HCT116 (cell line): ENCODE measurements at regions not wholly inside any gene's neighbourhood (a gene's known extent, or its start where the extent isn't known, plus 50 kb on each side); places are given as distances from the start of the nearest gene placed in this dataset.

Experiments
- ATAC-seq: fragments of 200-7000 bp; cut with Tn5 transposase; 2 replicates; pipeline ENCODE4 v1.9.1; 2020; ENCODE audit warnings: mild to moderate bottlenecking, moderate library complexity
- BruUV-seq: library from RNA; stranded (reverse); fragments of 400-500 nt; replicated peaks from 2 replicates; lab custom pipeline; 2021; lab: Mats Ljungman, UMichigan
- CTCF ChIA-PET: fragments of 300-600 bp; sonication (Branson Sonifier 250); formaldehyde crosslinking; loops from one replicate; lab custom pipeline; 2021; ENCODE audit warnings: antibody characterized with exemption; lab: Charles Lee
- POLR2A ChIA-PET: fragments of 300-600, 350-600 bp; sonication (Branson Sonifier 250); formaldehyde crosslinking; loops from one replicate; lab custom pipeline; 2021; ENCODE audit warnings: antibody characterized with exemption; lab: Charles Lee
- RAD21 ChIA-PET, 2 experiments: fragments of 300-600 bp; sonication (Branson Sonifier 250); formaldehyde crosslinking; loops; one replicate each; lab custom pipeline; 2023; ENCODE audit warnings: low total read pairs in 2 of 2; ENCODE audit not compliant: uncharacterized antibody in 2 of 2, unreplicated experiment in 2 of 2, low non-redundant PET in 1 of 2; lab: Charles Lee
- DNase-seq: peaks from one replicate; pipeline ENCODE4 v3.0.0-alpha.2; 2010; ENCODE audit warnings: low read depth, low spot score
- H2AFZ ChIP-seq: fragments of 200-600 bp; shearing (Covaris generic), sonication (generic); 2 replicates; pipeline ENCODE4 v1.6.1; 2017; ENCODE audit warnings: low read depth, mixed run types, mixed read lengths, antibody characterized with exemption, low read length; ENCODE audit not compliant: poor library complexity, severe bottlenecking
- H3K27ac ChIP-seq: 2 replicates; pipeline ENCODE4 v1.5.1; 2012; ENCODE audit warnings: low read depth, low read length
- H3K27me3 ChIP-seq: fragments of 200-600 bp; sonication (generic); 2 replicates; pipeline ENCODE4 v1.6.1; 2016; ENCODE audit warnings: mixed run types, low read length, mixed read lengths; ENCODE audit not compliant: insufficient read depth
- H3K36me3 ChIP-seq, 2 experiments: fragments of 200-500 bp in 1 of 2; fragments of 200-600 bp in 1 of 2; sonication (Bioruptor generic) in 1 of 2; sonication (generic) in 1 of 2; 2 replicates each; pipeline versions ENCODE4 v1.5.1 to v1.6.1; 2014 to 2016; ENCODE audit warnings: low read length in 2 of 2, inconsistent platforms in 1 of 2, mixed read lengths in 1 of 2, mixed run types in 1 of 2; ENCODE audit not compliant: insufficient read depth in 2 of 2, control insufficient read depth in 1 of 2
- H3K4me1 ChIP-seq, 2 experiments: fragments of 200-600 bp in 1 of 2; sonication (generic) in 1 of 2; 2 replicates each; pipeline versions ENCODE4 v1.5.1 to v1.6.1; 2012 to 2017; ENCODE audit warnings: low read length in 2 of 2, inconsistent platforms in 1 of 2, mild to moderate bottlenecking in 1 of 2, mixed read lengths in 1 of 2, mixed run types in 1 of 2, moderate library complexity in 1 of 2; ENCODE audit not compliant: insufficient read depth in 2 of 2, control insufficient read depth in 1 of 2
- H3K4me2 ChIP-seq: fragments of 200-600 bp; sonication (generic); 2 replicates; pipeline ENCODE4 v1.6.1; 2017; ENCODE audit warnings: mixed run types, low read length, mixed read lengths
- H3K4me3 ChIP-seq, 2 experiments: fragments of 200-600 bp in 1 of 2; sonication (generic) in 1 of 2; replicated peaks in 1 of 2; 2 replicates each; pipeline ENCODE4 v1.5.1; 2011 to 2016; ENCODE audit warnings: low read length in 2 of 2, control low read depth in 1 of 2, low read depth in 1 of 2, mild to moderate bottlenecking in 1 of 2, mixed read lengths in 1 of 2, mixed run types in 1 of 2
- H3K79me2 ChIP-seq: fragments of 200-600 bp; sonication (generic); 2 replicates; pipeline ENCODE4 v1.6.1; 2017; ENCODE audit warnings: mild to moderate bottlenecking, mixed run types, low read length, moderate library complexity, mixed read lengths; ENCODE audit not compliant: insufficient read depth
- H3K9ac ChIP-seq: fragments of 200-600 bp; sonication (generic); 2 replicates; pipeline ENCODE4 v1.6.1; 2016; ENCODE audit warnings: low read length, mixed read lengths
- H3K9me2 ChIP-seq: fragments of 200-600 bp; sonication (generic), shearing (Covaris generic); 2 replicates; pipeline ENCODE4 v1.6.1; 2017; ENCODE audit warnings: mixed run types, mild to moderate bottlenecking, moderate library complexity; ENCODE audit not compliant: insufficient read depth
- H3K9me3 ChIP-seq, 2 experiments: fragments of 200-500 bp in 1 of 2; fragments of 200-600 bp in 1 of 2; sonication (Bioruptor generic) in 1 of 2; sonication (generic) in 1 of 2; 2 replicates each; pipeline ENCODE4 v1.6.1; 2014 to 2017; ENCODE audit warnings: low read length in 2 of 2, mixed read lengths in 2 of 2, inconsistent platforms in 1 of 2, low read depth in 1 of 2, mild to moderate bottlenecking in 1 of 2, mixed run types in 1 of 2, moderate library complexity in 1 of 2; ENCODE audit not compliant: control insufficient read depth in 1 of 2, insufficient read depth in 1 of 2
- H4K20me1 ChIP-seq: fragments of 200-600 bp; sonication (generic), shearing (Covaris generic); 2 replicates; pipeline ENCODE4 v1.6.1; 2017; ENCODE audit warnings: mixed run types, mild to moderate bottlenecking, moderate library complexity; ENCODE audit not compliant: insufficient read depth
- ATF3 ChIP-seq: IDR thresholded peaks from 2 replicates; pipeline ENCODE4 v1.6.1; 2012
- CEBPB ChIP-seq: IDR thresholded peaks from 2 replicates; pipeline ENCODE4 v1.6.1; 2012; ENCODE audit warnings: low read depth
- EGR1 ChIP-seq: IDR thresholded peaks from 2 replicates; pipeline ENCODE4 v1.6.1; 2012; ENCODE audit warnings: low read depth
- ELF1 ChIP-seq: IDR thresholded peaks from 2 replicates; pipeline ENCODE4 v1.6.1; 2012; ENCODE audit warnings: low read depth, borderline replicate concordance
- EZH2 ChIP-seq: fragments of 200-600 bp; sonication (generic); IDR thresholded peaks from 2 replicates; pipeline ENCODE4 v1.6.1; 2017; ENCODE audit warnings: antibody characterized with exemption, mixed run types
- JUND ChIP-seq: IDR thresholded peaks from 2 replicates; pipeline ENCODE4 v1.6.1; 2012
- POLR2A ChIP-seq: IDR thresholded peaks from 2 replicates; pipeline ENCODE4 v1.7.0; 2011; ENCODE audit warnings: borderline replicate concordance; ENCODE audit not compliant: insufficient read depth, insufficient read length; ENCODE audit errors: extremely low read depth
- POLR2AphosphoS5 ChIP-seq: IDR thresholded peaks from 2 replicates; pipeline ENCODE4 v1.6.1; 2011; ENCODE audit warnings: mild to moderate bottlenecking, low read depth, low read length, moderate library complexity
- RAD21 ChIP-seq: IDR thresholded peaks from 2 replicates; pipeline ENCODE4 v1.6.1; 2012; ENCODE audit warnings: low read depth, mild to moderate bottlenecking
- SP1 ChIP-seq: IDR thresholded peaks from 2 replicates; pipeline ENCODE4 v1.6.1; 2012; ENCODE audit warnings: low read depth
- SRF ChIP-seq: IDR thresholded peaks from 2 replicates; pipeline ENCODE4 v1.6.1; 2012; ENCODE audit warnings: low read depth
- TCF7L2 ChIP-seq: IDR thresholded peaks from 2 replicates; pipeline ENCODE4 v1.7.0; 2011; ENCODE audit warnings: borderline replicate concordance, inconsistent platforms; ENCODE audit not compliant: insufficient read depth, insufficient read length; ENCODE audit errors: extremely low read depth
- YY1 ChIP-seq: IDR thresholded peaks from 2 replicates; pipeline ENCODE4 v1.6.1; 2011; ENCODE audit warnings: low read length, low read depth, moderate library complexity, mild to moderate bottlenecking; ENCODE audit not compliant: insufficient replicate concordance; ENCODE audit errors: extremely low read depth
- ZNF274 ChIP-seq: fragments of 200-500 bp; sonication (Bioruptor generic); IDR thresholded peaks from 2 replicates; pipeline ENCODE4 v1.6.1; 2014; ENCODE audit warnings: mild to moderate bottlenecking, low read depth, low read length, inconsistent platforms
- intact Hi-C: fragments of 100-400 bp; cut with micrococcal nuclease; formaldehyde crosslinking; loops from 2 replicates; pipeline ENCODE4 v1.10.0; 2022
- TF ChIP-seq, protein P1 (sequence below): IDR thresholded peaks from 2 replicates; pipeline ENCODE4 v1.6.1; 2012

DNA sequence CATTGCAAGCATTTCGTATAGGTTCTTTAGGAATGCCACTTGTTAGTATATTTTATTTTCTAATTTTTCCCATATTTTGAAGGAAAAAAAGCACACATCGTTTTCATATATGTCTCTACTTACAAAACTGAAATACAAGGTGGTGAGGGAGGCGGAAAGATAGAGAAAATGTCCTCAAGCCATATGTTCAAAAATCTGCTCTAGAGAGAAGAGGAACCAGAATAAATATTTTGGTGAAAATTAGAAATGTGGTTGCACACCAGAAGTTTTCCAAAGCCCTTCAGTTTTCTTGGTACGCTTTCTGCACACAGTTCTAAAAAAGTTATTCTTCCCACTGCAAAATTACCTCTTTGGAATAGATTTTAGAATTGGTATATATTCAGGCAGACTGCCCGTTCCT is 107.4 kb upstream of the RHOBTB1 start (continued):
- TF ChIP-seq SP1 (no peak), TCF7L2 (no peak)

DNA sequence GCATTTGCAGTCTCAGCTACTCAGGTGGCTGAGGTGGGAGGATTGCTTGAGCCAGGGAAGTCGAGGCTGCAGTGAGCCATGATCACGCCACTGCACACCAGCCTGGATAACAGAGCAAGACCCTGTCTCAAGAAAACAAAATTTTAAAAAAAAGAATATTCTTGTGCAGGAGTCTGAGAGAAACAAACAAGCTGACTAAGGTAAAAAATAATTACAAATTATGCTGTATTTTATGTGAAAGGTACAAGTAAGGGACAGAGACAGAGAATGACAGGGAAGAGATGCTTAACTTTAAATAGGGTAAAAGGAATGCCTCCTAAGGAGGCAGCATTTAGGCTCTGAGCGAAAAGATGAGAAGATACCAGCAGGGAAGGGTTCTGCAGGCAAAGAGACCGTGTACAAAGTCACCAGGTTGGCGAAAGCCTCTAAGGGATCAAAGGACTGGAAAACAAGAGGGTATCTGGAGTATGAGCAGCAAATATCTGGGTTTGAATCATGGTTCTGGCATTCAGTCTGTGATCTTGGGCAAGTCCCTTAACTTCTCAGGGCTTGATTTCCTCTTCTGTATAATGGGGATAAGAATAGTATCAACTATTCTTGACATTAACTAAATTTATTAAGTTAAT is 106.2 kb upstream of the RHOBTB1 start:
- no TSS peak for BruUV-seq
- H3K9me3 ChIP-seq, result no peaks in the 10 kb centered on the region
- H3K27ac ChIP-seq, result no peak overlapping the region
- no peaks in the 10 kb centered on the region for H3K79me2 ChIP-seq
- POLR2A ChIA-PET, result no interaction called here
- H3K4me3 ChIP-seq, result no peak overlapping the region
- H3K36me3 ChIP-seq, result no peaks in the 10 kb centered on the region
- no peaks in the 10 kb centered on the region for H4K20me1 ChIP-seq
- ATAC-seq (no peak), DNase-seq (no peak)
- H3K9ac ChIP-seq, result no peak overlapping the region
- H3K4me2 ChIP-seq, result no peak overlapping the region
- TF ChIP-seq ELF1, result no peak
- TF ChIP-seq SRF, result no peak
- TF ChIP-seq EZH2, result no peak
- no peak for TF ChIP-seq YY1
- TF ChIP-seq, protein P1, sequence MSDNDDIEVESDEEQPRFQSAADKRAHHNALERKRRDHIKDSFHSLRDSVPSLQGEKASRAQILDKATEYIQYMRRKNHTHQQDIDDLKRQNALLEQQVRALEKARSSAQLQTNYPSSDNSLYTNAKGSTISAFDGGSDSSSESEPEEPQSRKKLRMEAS, result no peak
- no peak for TF ChIP-seq POLR2AphosphoS5
- no peak for TF ChIP-seq RAD21
- no peak for TF ChIP-seq ATF3
- no peak for TF ChIP-seq CEBPB
- no peak for TF ChIP-seq ZNF274
- no peak for TF ChIP-seq EGR1
- no peak for TF ChIP-seq JUND
- no peak for TF ChIP-seq POLR2A
- no peak overlapping the region for H2AFZ ChIP-seq
- CTCF ChIA-PET, result no interaction called here
- H3K9me2 ChIP-seq, result no peaks in the 10 kb centered on the region
- RAD21 ChIA-PET, result no interaction called here
- no peaks in the 10 kb centered on the region for H3K27me3 ChIP-seq
- H3K4me1 ChIP-seq, result no peaks in the 10 kb centered on the region
- intact Hi-C loops, result no loop called here
